ENCODE measurements at regions not wholly inside any gene's neighbourhood (a gene's known extent, or its start where the extent isn't known, plus 50 kb on each side); places are given as distances from the start of the nearest gene placed in this dataset.
"Not testable (repeated sequence)": the region's sequence is repeated elsewhere in the genome, so short reads cannot be mapped to it uniquely, and the experiment has no call there.

DNA sequence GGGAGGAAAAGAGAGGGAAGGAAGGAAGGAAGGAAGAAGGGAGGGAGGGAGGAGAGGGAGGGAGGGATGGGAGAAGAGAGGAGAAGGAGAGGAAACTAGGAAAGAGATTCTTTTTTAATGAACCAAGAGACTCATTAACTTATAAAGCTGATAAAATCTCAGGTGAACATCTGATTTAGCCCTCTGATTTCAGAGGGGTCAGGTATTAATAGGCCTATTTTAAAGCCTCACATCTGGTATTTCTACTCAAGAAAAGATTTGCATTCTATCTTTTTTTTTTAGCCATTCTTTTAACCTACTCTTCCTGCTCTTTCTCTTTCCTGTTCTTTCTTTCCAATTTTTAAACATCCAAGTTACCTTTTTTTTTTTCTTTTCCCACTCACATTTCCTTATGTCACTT is 103.3 kb upstream of the CPEB2 start:
- no peak for DNase-seq (ENCODE audit: low read depth, low spot score)

DNA sequence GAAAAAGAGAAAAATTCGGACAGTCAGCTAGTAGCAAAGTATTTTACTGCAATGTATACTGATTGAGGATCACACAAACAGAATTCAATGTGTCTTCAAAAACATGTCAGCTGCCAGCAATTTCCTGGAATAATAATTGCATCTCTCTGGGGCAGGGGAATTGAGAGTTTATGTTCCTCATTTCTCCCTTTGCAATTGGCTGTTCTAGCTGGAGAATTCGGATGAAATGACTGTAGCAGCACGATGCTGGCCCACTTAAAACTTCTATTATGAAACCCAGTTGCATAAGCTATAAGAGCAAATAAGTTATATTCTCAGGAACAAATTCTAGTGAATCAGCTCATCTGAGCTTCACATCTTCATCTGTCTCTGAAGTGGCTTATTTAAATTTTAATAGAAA is 99.9 kb upstream of the CPEB2 start:
- no peak for DNase-seq (ENCODE audit: low read depth, low spot score)

DNA sequence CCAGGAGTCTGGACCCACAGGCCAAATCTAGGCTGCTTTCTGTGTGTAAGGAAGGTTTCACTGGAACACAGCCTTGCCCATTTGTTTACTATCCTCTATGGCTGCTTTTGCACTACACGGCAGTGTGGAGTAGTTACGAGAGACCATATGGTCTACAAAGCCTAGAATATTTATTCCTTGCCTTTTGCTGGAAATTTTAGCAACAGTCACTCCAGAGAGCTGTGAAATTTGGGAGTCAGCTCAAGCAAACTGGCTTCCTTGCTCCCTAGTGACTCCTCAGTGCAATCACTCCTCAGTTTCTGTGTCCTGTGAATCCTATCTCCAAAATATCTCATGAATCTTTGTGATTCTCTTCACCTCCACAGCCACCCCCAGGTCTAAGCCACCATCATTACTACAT is 99.0 kb upstream of the CPEB2 start:
- DNase-seq (ENCODE audit: low read depth, low spot score) = no peak

DNA sequence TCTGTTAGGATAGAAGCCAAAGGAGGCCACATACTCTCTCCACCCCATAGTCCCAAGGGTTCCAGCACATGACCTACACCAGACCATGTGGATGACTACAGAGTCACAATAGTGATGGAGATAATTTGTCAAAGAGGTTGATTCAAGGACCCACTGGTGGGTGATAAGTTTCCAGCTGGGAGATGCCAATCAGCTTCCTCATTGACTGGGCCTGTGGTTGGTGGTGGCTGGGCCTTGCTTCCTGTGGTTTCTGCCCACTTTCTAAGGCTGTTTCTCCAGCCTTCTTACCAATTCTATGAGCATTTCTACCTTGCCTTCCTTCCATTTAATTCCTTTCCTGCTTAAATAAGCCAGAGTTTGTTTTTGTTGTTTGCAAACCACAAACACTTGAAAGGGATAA is 95.5 kb upstream of the CPEB2 start:
- DNase-seq (ENCODE audit: low read depth, low spot score) = peak; percentile 68

DNA sequence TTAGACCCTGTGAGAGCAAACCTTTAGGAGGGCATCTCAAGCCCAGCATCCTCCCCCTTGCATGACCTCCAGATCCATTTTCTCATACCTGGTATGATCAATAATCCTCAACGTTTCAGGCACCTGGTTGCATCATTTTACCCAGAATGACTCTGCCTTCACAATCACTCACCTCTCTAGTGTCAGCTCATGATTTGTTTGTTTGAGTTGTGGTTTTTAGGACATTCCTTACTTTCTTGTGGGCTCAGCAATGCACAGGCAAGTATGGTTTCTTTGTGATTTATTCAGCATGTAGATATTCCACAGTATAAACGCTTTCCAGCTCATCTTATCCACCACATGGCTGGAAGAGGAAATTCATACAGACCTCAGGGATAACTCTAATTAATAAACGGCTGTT is 93.6 kb upstream of the CPEB2 start:
- DNase-seq (ENCODE audit: low read depth, low spot score) = peak; percentile 59

DNA sequence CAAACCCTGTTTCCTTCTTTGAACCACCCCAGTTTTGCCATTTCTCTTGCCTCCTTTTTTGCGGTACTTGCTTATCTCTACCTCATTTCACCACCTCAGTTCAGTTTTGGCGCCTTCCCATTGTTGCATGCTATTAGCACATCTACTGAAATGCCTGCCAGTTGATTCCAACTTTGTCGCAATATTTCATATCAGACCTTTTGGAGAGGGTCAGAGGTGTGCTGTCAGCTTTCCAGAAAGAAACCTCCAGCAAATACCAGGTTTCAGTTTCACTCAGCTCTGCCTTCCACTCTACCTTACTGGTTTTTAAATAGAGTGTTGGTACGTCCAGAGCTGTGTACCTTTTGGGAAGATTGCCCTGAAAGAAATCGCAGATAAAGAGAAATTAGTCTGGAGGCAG is 91.9 kb upstream of the CPEB2 start:
- no peak for DNase-seq (ENCODE audit: low read depth, low spot score)

DNA sequence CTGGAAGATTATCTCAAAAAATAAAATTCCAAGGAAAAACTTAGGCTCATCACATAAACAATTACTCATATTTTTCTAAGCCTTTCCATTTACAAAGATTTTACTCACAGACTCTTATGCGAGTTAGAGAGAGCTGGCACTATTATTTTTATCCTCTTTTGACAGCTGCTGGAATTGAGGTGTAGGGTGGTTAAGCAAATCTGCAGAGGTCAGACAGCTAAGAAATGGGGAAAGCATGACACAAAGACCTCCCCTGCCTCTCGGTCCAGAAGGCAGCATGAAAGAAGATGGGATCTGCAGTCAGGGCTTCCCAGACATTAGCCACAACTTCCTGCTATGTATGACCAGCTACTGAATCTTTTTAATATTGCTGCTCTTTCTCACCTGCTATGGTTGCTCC is 89.9 kb upstream of the CPEB2 start:
- no peak for DNase-seq (ENCODE audit: low read depth, low spot score)

DNA sequence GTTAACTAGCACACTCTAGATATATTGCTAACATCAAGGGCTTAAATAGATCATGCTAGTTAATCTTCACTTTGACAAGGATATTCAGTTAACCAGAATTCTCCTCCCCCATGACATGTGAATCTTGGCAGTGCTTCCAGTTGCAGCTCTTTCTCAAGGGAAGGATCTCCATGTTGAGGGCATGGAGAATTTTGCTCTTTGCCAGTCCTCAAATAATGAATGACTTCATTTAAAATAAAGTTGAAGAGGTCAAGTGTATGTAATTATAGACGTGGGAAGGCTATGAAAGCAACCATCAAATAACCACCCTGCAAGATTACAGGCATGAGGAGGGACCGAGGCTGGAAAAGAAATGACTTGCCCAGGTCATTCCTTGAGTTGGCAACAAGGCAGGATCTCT is 87.3 kb upstream of the CPEB2 start:
- DNase-seq (ENCODE audit: low read depth, low spot score) = no peak

DNA sequence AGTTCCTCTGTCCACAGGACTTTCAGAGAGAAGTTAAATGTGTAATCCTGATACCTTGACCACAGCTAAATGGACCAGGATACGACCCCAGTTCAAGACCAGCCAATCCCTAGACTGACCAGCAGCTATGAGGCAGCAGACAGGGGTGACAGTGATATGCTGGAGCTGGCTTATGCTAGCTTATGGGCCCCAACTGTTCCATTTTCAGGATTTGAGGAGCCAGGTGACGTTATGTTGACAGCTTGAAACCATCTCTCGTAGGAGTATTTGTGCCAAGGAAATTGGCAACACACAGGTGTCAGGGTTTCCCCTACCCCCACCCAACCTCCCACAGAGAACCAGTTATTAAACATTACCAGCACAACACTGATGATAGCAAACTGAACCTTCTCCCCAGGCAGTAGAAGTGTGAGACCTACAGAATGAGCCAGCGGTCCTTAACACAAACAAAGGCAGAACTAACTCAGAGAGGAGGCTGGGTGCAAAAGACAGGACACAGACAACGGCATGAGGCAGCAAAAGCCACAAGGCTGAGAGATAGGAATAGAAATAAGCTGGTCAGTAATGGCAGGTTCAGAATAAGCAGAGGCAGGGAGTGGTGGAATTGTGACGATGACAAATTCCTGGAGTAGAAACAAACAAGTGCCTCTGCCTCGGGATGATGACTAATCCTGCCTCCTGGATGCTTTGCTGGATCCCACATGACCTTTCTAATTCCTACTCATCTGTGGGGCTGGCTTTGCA is 85.6 kb upstream of the CPEB2 start:
- peak; percentile 82 for DNase-seq (ENCODE audit: low read depth, low spot score)

DNA sequence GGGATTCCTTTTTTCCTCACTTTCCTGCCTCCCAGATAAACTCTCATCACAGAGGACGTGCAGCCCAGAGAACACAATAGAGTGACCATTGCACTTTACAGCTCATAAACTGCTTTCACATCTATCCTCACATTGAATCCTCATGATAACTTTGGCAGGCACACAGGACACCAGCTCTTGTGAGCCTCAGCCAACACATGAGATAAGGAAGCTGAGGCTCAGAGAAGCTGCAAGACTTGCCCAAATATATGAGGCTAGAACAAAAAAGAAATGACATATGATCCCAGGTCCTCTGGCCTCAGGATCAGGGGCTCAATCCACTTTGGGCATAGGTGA is 85.0 kb upstream of the CPEB2 start:
- no peak for DNase-seq (ENCODE audit: low read depth, low spot score)

DNA sequence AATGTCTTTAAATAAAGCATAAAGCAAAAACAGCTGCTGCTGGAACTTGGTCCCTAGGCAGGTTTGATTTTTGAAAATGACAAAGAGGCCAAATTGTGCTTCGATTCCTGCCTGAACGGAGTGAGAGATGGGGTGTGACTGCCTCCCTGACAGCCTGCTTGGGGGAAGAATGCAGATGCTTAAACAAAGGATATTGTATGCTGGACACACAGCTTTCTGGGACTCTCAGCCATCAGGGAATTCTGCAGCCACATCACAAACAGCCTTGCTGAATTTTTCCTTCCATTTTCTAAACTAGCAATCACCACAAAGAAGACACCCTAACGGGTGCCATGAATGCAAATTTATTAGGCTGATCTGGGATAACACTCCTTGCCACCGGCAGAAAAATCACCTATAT is 83.9 kb upstream of the CPEB2 start:
- no peak for DNase-seq (ENCODE audit: low read depth, low spot score)

DNA sequence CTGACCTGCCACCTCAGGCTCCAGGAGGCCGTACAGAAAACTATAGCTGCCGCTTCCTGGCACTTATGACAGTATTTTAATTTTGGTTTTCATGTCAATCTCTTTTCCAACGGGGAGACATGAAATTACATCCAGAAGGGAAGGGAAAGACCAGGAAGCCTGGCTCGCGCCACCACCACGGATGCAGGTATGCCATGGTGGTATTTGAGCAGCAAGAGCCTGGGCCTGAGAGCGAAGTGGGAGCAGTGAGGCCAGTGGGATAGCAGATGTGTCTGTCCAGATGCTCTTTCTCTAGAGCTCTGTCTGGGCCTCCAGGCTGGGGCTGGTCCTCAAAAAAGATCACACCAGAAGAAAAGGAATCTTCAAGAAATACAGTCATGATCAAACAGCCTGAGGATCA is 82.5 kb upstream of the CPEB2 start:
- DNase-seq (ENCODE audit: low read depth, low spot score) = no peak

DNA sequence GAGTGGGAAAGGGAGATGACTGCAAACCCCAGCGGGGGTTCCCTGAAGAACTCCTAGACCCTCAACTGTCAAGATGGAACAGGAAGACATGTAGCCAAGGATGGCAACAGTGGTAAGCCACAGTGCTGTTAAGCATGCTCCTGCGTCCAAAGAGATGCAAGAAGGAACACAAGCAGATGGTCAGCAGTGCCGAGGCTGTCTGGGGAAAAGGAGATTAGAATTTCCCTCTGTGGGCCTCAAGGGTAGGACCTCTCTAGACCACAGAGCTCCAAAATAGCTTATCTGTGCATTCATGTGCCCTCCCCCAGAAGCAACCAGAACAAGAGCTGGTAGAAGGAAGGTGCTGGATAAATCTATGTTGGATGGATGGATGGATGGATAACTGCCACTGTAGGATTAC is 82.0 kb upstream of the CPEB2 start:
- no peak for DNase-seq (ENCODE audit: low read depth, low spot score)

DNA sequence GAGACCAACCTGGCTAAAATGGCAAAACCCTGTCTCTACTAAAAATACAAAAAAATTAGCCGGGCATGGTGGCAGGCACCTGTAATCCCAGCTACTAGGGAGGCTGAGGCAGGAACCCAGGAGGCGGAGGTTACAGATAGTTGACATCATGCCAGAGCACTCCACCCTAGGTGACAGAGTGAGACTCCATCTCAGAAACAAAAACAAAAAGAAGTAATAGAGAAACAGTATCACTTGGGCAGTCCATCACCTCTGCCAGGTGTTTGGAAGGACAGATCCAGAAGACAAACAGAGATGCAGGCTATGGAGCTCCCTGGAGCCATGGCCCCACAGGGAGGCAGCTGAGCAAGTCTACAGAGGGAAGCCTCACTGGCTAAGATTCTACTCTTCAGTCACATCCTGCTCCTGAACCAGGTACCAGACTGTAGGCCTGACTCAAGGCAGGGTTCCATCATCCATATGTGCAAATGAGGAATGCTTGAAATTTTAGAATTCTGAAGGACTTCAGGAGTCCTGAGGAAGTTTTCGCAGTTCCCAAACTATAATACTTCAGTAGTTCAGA is 81.4 kb upstream of the CPEB2 start:
- no peak for DNase-seq (ENCODE audit: low read depth, low spot score)

DNA sequence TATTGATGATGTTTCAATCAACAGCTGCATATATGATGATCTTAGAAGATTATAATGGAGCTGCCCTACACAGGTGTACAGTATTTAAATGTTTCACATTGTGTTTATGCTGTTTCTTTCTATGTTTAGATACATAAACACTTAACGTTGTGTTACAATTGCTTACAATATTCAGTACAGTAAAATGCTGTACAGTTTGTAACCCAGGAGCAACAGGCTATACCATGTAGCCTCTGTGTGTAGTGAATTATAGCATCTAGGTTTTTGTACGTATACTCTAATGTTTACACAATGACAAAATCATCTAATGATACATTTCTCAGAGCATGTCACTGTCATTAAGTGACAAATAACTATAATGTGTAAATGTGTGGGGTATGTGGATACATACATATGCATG is 80.5 kb upstream of the CPEB2 start:
- DNase-seq (ENCODE audit: low read depth, low spot score) = not testable (repeated sequence)

DNA sequence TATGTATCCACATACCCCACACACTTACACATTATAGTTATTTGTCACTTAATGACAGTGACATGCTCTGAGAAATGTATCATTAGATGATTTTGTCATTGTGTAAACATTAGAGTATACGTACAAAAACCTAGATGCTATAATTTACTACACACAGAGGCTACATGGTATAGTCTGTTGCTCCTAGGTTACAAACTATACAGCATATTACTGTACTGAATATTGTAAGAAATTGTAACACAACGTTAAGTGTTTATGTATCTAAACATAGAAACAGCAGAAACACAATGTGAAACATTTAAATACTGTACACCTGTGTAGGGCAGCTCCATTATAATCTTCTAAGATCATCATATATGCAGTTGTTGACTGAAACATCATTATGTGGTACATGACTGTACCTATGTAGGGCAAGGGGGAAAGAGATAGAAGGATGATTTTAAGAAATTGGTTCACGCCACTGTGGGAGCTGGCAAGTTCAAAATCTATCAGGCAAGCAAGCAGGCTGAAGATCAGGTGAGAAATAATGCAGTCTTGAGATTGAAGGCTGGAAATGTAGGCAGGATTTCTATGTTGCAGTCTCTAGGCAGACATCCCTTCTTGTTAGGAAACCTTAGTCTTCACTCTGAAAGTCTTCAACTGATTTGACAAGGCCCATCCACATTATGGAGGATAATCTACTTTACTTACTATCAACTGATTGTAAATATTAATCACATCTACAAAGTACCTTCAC is 78.0 kb upstream of the CPEB2 start:
- no peak for DNase-seq (ENCODE audit: low read depth, low spot score)

DNA sequence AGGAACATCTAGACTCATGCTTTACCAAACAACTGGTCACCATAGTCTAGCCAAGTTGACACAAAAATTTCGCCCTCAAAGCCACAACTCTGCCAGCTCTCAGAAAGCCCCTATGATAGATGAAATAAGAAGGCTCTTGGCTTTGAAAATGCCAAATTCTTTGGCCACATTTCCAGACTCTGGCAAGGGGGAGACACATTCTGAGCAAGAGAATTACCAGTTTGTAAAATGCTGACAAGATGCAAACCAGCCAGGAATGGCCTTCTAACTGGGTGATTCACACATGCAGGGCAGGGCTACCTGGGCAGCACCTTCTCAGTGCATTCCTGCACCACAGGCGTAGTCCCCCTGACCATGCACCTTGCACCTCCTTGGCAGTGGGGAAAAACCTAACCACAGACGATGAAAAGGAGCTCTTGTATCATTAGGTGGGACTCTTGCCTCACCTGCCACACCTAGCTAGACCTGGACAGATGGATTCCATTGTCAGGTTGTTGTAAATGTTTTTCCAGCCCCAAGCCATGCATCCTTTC is 77.4 kb upstream of the CPEB2 start:
- no peak for DNase-seq (ENCODE audit: low read depth, low spot score)

DNA sequence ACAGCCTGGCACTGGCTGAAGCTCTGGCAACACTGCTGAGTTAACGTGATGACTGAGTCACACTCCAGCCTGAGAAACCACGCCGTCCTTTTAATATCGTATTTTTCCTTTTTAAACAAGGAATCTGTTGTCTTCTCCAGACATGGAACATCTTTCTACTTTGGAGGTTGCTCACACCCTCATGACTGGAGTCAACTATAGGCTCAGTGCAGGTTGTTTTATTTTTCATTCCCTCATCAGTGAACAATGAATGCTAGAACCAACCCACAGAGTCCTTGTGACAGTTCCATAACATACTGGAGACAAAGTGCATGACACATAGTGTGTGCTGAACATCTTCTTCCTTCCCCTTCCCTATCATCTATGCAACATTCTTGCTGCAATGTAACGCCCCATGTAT is 76.8 kb upstream of the CPEB2 start:
- DNase-seq (ENCODE audit: low read depth, low spot score) = no peak

DNA sequence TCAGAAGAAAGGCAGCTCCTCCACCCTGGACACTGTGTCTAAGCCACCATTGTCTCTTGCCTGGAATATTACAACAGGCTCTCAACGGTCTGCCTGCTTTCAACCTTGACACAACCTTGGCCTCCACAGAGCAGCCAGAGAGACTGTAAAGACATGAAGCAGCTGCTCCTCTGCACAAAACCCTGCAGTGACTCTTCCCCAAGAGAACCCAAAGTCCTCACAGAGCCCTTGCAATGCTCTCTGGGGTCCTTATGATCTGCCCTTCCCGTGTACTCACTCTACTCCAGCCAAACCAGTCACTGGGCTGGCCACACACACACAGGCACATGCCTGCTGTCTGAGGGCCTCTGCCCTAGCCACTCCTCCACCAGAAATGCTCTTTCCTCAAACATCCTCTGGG is 75.9 kb upstream of the CPEB2 start:
- no peak for DNase-seq (ENCODE audit: low read depth, low spot score)

DNA sequence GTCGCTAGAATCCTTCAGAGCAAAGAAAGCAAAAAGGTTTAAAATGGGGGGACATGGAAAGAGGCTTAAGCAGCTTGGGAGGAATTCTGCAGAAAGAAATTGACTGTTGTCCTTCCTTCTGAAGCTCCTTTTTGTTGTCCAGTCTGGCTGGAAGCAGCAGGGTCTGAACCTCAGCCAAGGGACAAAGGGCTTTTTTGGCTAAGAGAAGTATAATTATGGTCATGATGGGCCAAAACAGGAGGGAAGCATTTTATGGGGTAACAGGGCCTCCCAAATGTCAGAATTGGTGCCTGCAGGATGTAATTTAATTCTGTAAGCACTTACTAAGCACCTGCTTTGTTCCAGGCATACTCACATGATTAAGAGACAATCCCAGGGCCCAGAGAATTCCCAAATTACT is 74.2 kb upstream of the CPEB2 start:
- no peak for DNase-seq (ENCODE audit: low read depth, low spot score)

DNA sequence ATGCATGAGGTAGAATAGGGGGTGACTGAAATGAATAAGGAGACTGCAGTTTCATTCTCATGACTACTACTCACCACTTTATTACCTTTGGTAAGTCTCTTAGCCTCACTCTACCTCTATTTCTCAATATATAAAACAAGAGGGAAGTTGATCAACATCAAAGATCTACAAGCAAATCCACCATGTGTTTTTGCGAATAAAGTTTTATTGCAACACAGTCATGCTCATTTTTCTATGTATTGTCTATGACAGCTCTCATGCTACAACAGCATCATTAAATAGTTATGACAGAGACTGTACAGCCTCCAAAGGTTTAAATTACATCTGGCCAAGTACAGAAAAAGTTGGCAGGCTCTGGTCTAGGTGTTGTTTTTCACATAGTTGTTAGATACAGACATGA is 72.6 kb upstream of the CPEB2 start:
- no peak for DNase-seq (ENCODE audit: low read depth, low spot score)

DNA sequence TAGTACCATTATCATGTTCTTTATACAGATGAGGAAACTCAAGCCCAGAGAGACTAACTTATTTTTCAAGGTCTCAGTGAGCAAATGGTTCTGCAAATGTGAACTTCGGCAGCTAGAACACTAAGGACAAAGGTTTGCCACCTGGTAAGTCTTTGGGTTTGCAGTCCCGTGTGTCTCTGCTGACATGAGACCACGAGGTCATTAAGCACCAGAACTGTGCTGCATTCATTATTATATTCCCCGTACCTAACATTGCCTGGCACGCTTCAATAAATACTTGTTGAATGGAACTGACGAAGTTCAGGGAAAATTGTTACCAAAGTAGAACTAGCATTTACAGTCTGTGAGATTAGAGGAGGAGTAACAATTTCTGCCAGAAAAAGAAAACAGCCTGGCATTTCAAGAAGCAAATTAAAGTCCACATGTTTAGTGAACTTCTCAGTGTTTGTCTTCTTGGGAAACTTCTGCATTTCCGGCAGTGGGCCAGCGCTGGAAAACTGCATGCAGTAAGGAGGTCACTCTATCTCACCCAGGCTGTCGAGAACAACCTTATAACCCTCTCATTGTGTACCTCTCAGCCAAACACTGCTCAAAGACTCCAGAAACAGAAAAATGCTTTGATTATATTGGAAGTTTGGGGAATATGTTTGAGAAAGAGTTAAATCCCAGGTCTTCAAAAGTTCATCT is 67.4 kb upstream of the CPEB2 start:
- DNase-seq (ENCODE audit: low read depth, low spot score) = no peak

DNA sequence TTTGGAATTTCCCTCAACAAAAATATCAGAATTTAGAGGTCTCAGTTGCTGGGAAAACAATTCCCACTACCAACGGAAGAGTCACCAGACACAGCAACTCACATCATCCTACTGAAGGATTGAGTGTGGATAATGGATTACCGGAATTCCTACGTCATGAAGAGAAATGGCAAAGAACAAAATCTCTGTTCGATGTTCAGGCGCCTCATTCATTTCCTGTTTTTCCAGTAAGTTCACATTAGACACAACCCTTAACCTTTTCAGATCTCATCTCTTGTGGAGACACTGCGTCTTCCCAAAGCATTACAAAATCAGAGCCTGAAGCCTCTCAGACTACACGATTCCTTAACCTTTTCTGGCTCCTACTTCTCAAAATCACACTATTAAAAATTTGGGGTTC is 58.5 kb upstream of the CPEB2 start:
- DNase-seq (ENCODE audit: low read depth, low spot score) = no peak

All from astrocyte of the hippocampus (primary cell).